ENCODE measurements at regions not wholly inside any gene's neighbourhood (a gene's known extent, or its start where the extent isn't known, plus 50 kb on each side); places are given as distances from the start of the nearest gene placed in this dataset.

GRCh38 chr10:43945094-43945730, 296.5 kb upstream of the ZNF32 start:
- TF ChIP-seq CTCF (IDR thresholded peaks at IDR 0.05): no peak
- Histone ChIP-seq H4K20me1 (ENCODE audit: insufficient read depth, low read length) (no peaks in the 10 kb centered on the region), H3K4me3 (replicated peaks in 1 of 3; ENCODE audit: low read depth in 2 of 3, low read length in 3 of 3) (no peak overlapping the region), H3K36me3 (replicated peaks in 1 of 2; ENCODE audit: control insufficient read depth in 1 of 2, insufficient read depth in 2 of 2, low read length in 2 of 2) (no peaks in the 10 kb centered on the region), H3K27ac (ENCODE audit: low read depth in 1 of 2, low read length in 2 of 2) (no peak overlapping the region), H3K4me2 (replicated peaks; ENCODE audit: extremely low read depth, low read length, poor library complexity, severe bottlenecking) (no peak overlapping the region), H3K27me3 (ENCODE audit: control insufficient read depth in 2 of 2, insufficient read depth in 2 of 2, low read length in 2 of 2) (peaks cover 0 to 9% of the 10 kb centered on the region in 2 donors), H3K79me2 (ENCODE audit: insufficient read depth, low read length) (no peaks in the 10 kb centered on the region), H2AFZ (ENCODE audit: insufficient read depth, low read depth, low read length, poor library complexity, severe bottlenecking) (no peak overlapping the region), H3K4me1 (ENCODE audit: control insufficient read depth in 1 of 2, insufficient read depth in 2 of 2, low read length in 2 of 2) (no peaks in the 10 kb centered on the region), H3K9ac (ENCODE audit: insufficient read depth, low read length, poor library complexity, severe bottlenecking) (no peak overlapping the region), H3K9me3 (replicated peaks in 1 of 2; ENCODE audit: control insufficient read depth in 1 of 2, insufficient read depth in 1 of 2, low read length in 2 of 2) (no peaks in the 10 kb centered on the region)
- no peak for DNase-seq
- no peaks in the 10 kb centered on the region for H3K4me1 Mint-ChIP-seq
- peaks cover 10 to 29% (median 17%) of the 10 kb centered on the region in 3 donors for H3K27me3 Mint-ChIP-seq (ENCODE audit: low read depth in 3 of 3)
- no peak overlapping the region for H3K4me3 Mint-ChIP-seq
- H3K27ac Mint-ChIP-seq: no peak overlapping the region
- intact Hi-C loops (cut with micrococcal nuclease): no loop called here
- H3K9me3 Mint-ChIP-seq: peaks cover 0 to 5% (median 0%) of the 10 kb centered on the region in 7 donors
- no peaks in the 10 kb centered on the region for H3K36me3 Mint-ChIP-seq
- WGBS (ENCODE audit: insufficient coverage): 75% methylated on average over 3 of the region's 8 CpGs

- Histone ChIP-seq H2AFZ (ENCODE audit: insufficient read depth, low read depth, low read length, poor library complexity, severe bottlenecking) (no peak overlapping the region), H4K20me1 (ENCODE audit: insufficient read depth, low read length) (no peaks in the 10 kb centered on the region), H3K79me2 (ENCODE audit: insufficient read depth, low read length) (no peaks in the 10 kb centered on the region), H3K36me3 (replicated peaks in 1 of 2; ENCODE audit: control insufficient read depth in 1 of 2, insufficient read depth in 2 of 2, low read length in 2 of 2) (no peaks in the 10 kb centered on the region), H3K27ac (ENCODE audit: low read depth in 1 of 2, low read length in 2 of 2) (no peak overlapping the region), H3K27me3 (ENCODE audit: control insufficient read depth in 2 of 2, insufficient read depth in 2 of 2, low read length in 2 of 2) (peaks cover 0 to 9% of the 10 kb centered on the region in 2 donors), H3K9me3 (replicated peaks in 1 of 2; ENCODE audit: control insufficient read depth in 1 of 2, insufficient read depth in 1 of 2, low read length in 2 of 2) (no peaks in the 10 kb centered on the region), H3K4me1 (ENCODE audit: control insufficient read depth in 1 of 2, insufficient read depth in 2 of 2, low read length in 2 of 2) (no peaks in the 10 kb centered on the region), H3K4me2 (replicated peaks; ENCODE audit: extremely low read depth, low read length, poor library complexity, severe bottlenecking) (no peak overlapping the region), H3K9ac (ENCODE audit: insufficient read depth, low read length, poor library complexity, severe bottlenecking) (no peak overlapping the region), H3K4me3 (replicated peaks in 1 of 3; ENCODE audit: low read depth in 2 of 3, low read length in 3 of 3) (no peak overlapping the region)
- intact Hi-C loops (cut with micrococcal nuclease): no loop called here
- Mint-ChIP-seq H3K4me1 (no peaks in the 10 kb centered on the region), H3K27ac (no peak overlapping the region), H3K27me3 (ENCODE audit: low read depth in 3 of 3) (peaks cover 10 to 32% (median 22%) of the 10 kb centered on the region in 3 donors), H3K4me3 (no peak overlapping the region), H3K9me3 (peaks cover 0 to 3% (median 0%) of the 10 kb centered on the region in 7 donors), H3K36me3 (no peaks in the 10 kb centered on the region)
- no peak for TF ChIP-seq CTCF (IDR thresholded peaks at IDR 0.05)
- 0% methylated on average over 1 of the region's 5 CpGs for WGBS (ENCODE audit: insufficient coverage)
- DNase-seq: no peak
Observed at GRCh38 chr10:43944381-43945093, 295.9 kb upstream of the ZNF32 start.
